GM23248 (cell line): ENCODE measurements at regions not wholly inside any gene's neighbourhood (a gene's known extent, or its start where the extent isn't known, plus 50 kb on each side); places are given as distances from the start of the nearest gene placed in this dataset.
A peak's percentile ranks its signal among the peaks of the same experiment; 100 is the strongest.

Source experiments
- DNase-seq: peaks from one replicate; pipeline ENCODE4 v3.0.0-alpha.2; 2015
- H2AFZ ChIP-seq: fragments of 200-600 bp; sonication (generic); 2 replicates; pipeline ENCODE4 v1.6.1; 2016; ENCODE audit warnings: antibody characterized with exemption
- H3F3A ChIP-seq: fragments of 200-600 bp; sonication (generic); 2 replicates; pipeline ENCODE4 v1.6.1; 2016; ENCODE audit warnings: mild to moderate bottlenecking, antibody characterized with exemption, mixed run types; ENCODE audit not compliant: insufficient read depth
- H3K27ac ChIP-seq: fragments of 200-600 bp; sonication (generic); 2 replicates; pipeline ENCODE4 v1.5.1; 2016; ENCODE audit warnings: mild to moderate bottlenecking
- H3K27me3 ChIP-seq: fragments of 200-600 bp; sonication (generic); replicated peaks from 2 replicates; pipeline ENCODE4 v1.6.1; 2016; ENCODE audit warnings: mild to moderate bottlenecking; ENCODE audit not compliant: insufficient read depth
- H3K36me3 ChIP-seq: fragments of 200-600 bp; sonication (generic); 2 replicates; pipeline ENCODE4 v1.6.1; 2016; ENCODE audit warnings: low read depth, mild to moderate bottlenecking
- H3K4me1 ChIP-seq: fragments of 200-600 bp; sonication (generic); 2 replicates; pipeline ENCODE4 v1.6.1; 2016; ENCODE audit warnings: mild to moderate bottlenecking; ENCODE audit not compliant: insufficient read depth
- H3K4me2 ChIP-seq: fragments of 200-600 bp; sonication (generic); one replicate; pipeline ENCODE4 v1.6.1; 2016; ENCODE audit warnings: mild to moderate bottlenecking; ENCODE audit not compliant: unreplicated experiment
- H3K4me3 ChIP-seq: fragments of 200-600 bp; sonication (generic); 2 replicates; pipeline ENCODE4 v1.5.1; 2016; ENCODE audit warnings: mild to moderate bottlenecking
- H3K79me2 ChIP-seq: fragments of 200-600 bp; sonication (generic); 2 replicates; pipeline ENCODE4 v1.6.1; 2016; ENCODE audit warnings: mild to moderate bottlenecking; ENCODE audit not compliant: insufficient read depth
- H3K9ac ChIP-seq: fragments of 200-600 bp; sonication (generic); 2 replicates; pipeline ENCODE4 v1.6.1; 2016; ENCODE audit warnings: mild to moderate bottlenecking
- H3K9me2 ChIP-seq: fragments of 200-600 bp; sonication (generic); 2 replicates; pipeline ENCODE4 v1.6.1; 2016; ENCODE audit warnings: mixed run types, mild to moderate bottlenecking, moderate library complexity; ENCODE audit not compliant: insufficient read depth
- H3K9me3 ChIP-seq: fragments of 200-600 bp; sonication (generic); one replicate; pipeline ENCODE4 v1.6.1; 2017; ENCODE audit warnings: low read depth
- H4K20me1 ChIP-seq: fragments of 200-600 bp; sonication (generic); 2 replicates; pipeline ENCODE4 v1.6.0; 2016; ENCODE audit not compliant: insufficient read depth
- EZH2 ChIP-seq: fragments of 200-600 bp; sonication (generic); IDR thresholded peaks from 2 replicates; pipeline ENCODE4 v1.6.1; 2018; ENCODE audit warnings: antibody characterized with exemption, mild to moderate bottlenecking; ENCODE audit not compliant: insufficient read depth, poor library complexity, severe bottlenecking
- EZH2phosphoT487 ChIP-seq: fragments of 200-600 bp; sonication (generic); IDR thresholded peaks from 2 replicates; pipeline ENCODE4 v1.6.1; 2018; ENCODE audit warnings: antibody characterized with exemption, moderate library complexity, mild to moderate bottlenecking, low read depth; ENCODE audit not compliant: insufficient read depth
- WGBS, 2 experiments: methylation state at CpG; one replicate each; pipeline ENCODE4 v1.1.6; 2015 to 2017; ENCODE audit warnings: low lambda C conversion rate in 2 of 2, low coverage in 1 of 2; ENCODE audit errors: missing lambda C conversion rate in 2 of 2; 5-methylcytosine and 5-hydroxymethylcytosine counted together
- in situ Hi-C: fragments of 300-500 bp; cut with MboI; formaldehyde crosslinking; loops from 2 replicates; pipeline ENCODE4 v1.15.0; 2020

- Histone ChIP-seq H3F3A (no peaks in the 10 kb centered on the region), H4K20me1 (no peaks in the 10 kb centered on the region), H3K79me2 (no peaks in the 10 kb centered on the region), H2AFZ (no peak overlapping the region), H3K4me3 (no peak overlapping the region), H3K36me3 (no peaks in the 10 kb centered on the region), H3K27me3 (no peaks in the 10 kb centered on the region), H3K9ac (no peak overlapping the region), H3K4me2 (no peak overlapping the region), H3K9me2 (no peaks in the 10 kb centered on the region), H3K9me3 (no peaks in the 10 kb centered on the region), H3K27ac (no peak overlapping the region), H3K4me1 (0 out of 2 replicates have a peak, but pooled peaks cover 2% of the 10 kb centered on the region)
- no peak for DNase-seq
- in situ Hi-C loops, result no loop called here
- TF ChIP-seq EZH2 (no peak), EZH2phosphoT487 (no peak)
- 21 to 23% methylated on average over 1 of the region's 1 CpG for WGBS, 2 experiments
Measured at GRCh38 chr3:95934181-95934580, 880.2 kb upstream of the EPHA6 start.

DNA sequence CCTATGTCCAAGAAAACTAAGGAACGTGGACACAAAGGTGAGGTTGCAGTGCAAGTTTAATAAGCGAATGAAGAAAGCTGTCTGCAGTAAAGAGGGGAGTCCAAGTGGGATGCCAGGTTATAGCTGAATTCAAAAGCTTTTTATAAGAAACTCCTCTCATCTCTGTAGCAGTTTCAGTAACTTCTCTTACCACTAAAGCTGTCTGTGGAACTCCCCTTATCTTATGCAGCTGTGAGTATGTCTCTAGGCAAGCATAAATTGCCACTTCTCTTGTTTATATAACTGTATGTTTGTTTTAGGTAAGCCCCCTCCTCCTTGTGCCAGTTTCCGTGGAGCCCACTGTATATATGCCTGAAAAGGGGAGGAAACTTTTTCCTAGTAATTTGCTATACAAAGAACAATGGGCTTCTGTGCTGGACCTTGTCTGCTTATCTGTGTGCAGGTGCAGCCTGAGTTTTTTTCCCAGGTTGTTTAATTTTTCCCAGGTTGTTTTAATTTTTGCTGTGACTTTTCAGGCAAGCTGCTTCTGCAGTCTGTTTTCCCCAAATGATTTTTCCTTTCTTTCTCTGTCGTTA is 875.1 kb upstream of the EPHA6 start:
- Histone ChIP-seq H3F3A (no peaks in the 10 kb centered on the region), H3K79me2 (no peaks in the 10 kb centered on the region), H3K9ac (no peak overlapping the region), H3K9me2 (no peaks in the 10 kb centered on the region), H3K27me3 (no peaks in the 10 kb centered on the region), H4K20me1 (no peaks in the 10 kb centered on the region), H2AFZ (no peak overlapping the region), H3K4me2 (no peak overlapping the region), H3K4me1 (no peaks in the 10 kb centered on the region), H3K27ac (no peak overlapping the region), H3K4me3 (no peak overlapping the region), H3K36me3 (no peaks in the 10 kb centered on the region), H3K9me3 (no peaks in the 10 kb centered on the region)
- 40 to 53% methylated on average over 4 of the region's 4 CpGs for WGBS, 2 experiments
- TF ChIP-seq EZH2phosphoT487 (no peak), EZH2 (no peak)
- DNase-seq, result no peak
- in situ Hi-C loops, result no loop called here

- Histone ChIP-seq H3K4me1 (no peaks in the 10 kb centered on the region), H3K4me3 (no peak overlapping the region), H3F3A (no peaks in the 10 kb centered on the region), H3K9ac (no peak overlapping the region), H3K4me2 (no peak overlapping the region), H3K9me2 (no peaks in the 10 kb centered on the region), H3K27ac (no peak overlapping the region), H2AFZ (no peak overlapping the region), H3K79me2 (no peaks in the 10 kb centered on the region), H3K27me3 (no peaks in the 10 kb centered on the region), H3K36me3 (no peaks in the 10 kb centered on the region), H3K9me3 (no peaks in the 10 kb centered on the region), H4K20me1 (no peaks in the 10 kb centered on the region)
- in situ Hi-C loops, result no loop called here
- TF ChIP-seq EZH2, result no peak
- TF ChIP-seq EZH2phosphoT487, result no peak
- DNase-seq, result no peak
- WGBS, 2 experiments, result 29 to 44% methylated on average over 2 of the region's 2 CpGs
Measured at GRCh38 chr3:95965704-95966336, 848.6 kb upstream of the EPHA6 start.

- 0 to 4% methylated on average over 2 of the region's 2 CpGs for WGBS, 2 experiments
- H3K9ac ChIP-seq, result no peak overlapping the region
- H4K20me1 ChIP-seq, result no peaks in the 10 kb centered on the region
- no peaks in the 10 kb centered on the region for H3K9me2 ChIP-seq
- no peaks in the 10 kb centered on the region for H3K79me2 ChIP-seq
- H3K4me3 ChIP-seq, result no peak overlapping the region
- no peak overlapping the region for H3K27ac ChIP-seq
- no peak overlapping the region for H3K4me2 ChIP-seq
- no peaks in the 10 kb centered on the region for H3F3A ChIP-seq
- H2AFZ ChIP-seq, result no peak overlapping the region
- DNase-seq, result peak; percentile 0
- H3K4me1 ChIP-seq, result no peaks in the 10 kb centered on the region
- no peaks in the 10 kb centered on the region for H3K36me3 ChIP-seq
- no peaks in the 10 kb centered on the region for H3K9me3 ChIP-seq
- H3K27me3 ChIP-seq, result no peaks in the 10 kb centered on the region
- no peak for TF ChIP-seq EZH2phosphoT487
- TF ChIP-seq EZH2, result no peak
- in situ Hi-C loops, result no loop called here
Measured at GRCh38 chr3:95971573-95971972, 842.8 kb upstream of the EPHA6 start.
